H1 (cell line): ENCODE measurements at regions not wholly inside any gene's neighbourhood (a gene's known extent, or its start where the extent isn't known, plus 50 kb on each side); places are given as distances from the start of the nearest gene placed in this dataset.

Source experiments
- CTCF ChIA-PET: fragments of 300-600 bp; sonication (Branson Sonifier 250); formaldehyde crosslinking; loops from one replicate; lab custom pipeline; 2021; ENCODE audit not compliant: partially characterized antibody; lab: Charles Lee
- POLR2A ChIA-PET: fragments of 300-600 bp; sonication (Branson Sonifier 250); formaldehyde crosslinking; loops from one replicate; lab custom pipeline; 2021; ENCODE audit warnings: inconsistent platforms; ENCODE audit not compliant: partially characterized antibody; lab: Charles Lee
- DNase-seq, 2 experiments: peaks; one replicate each; pipeline versions ENCODE4 v3.0.0 to v3.0.0-alpha.2; 2010 to 2022; ENCODE audit warnings: low spot score in 2 of 2, low read depth in 1 of 2, mixed read lengths in 1 of 2
- FAIRE-seq: peaks from 2 replicates; lab custom pipeline; 2011; peaks lifted over from hg19 to GRCh38; lab: Jason Lieb, UNC
- H2AFZ ChIP-seq: 2 replicates; pipeline ENCODE4 v1.8.1; 2012; ENCODE audit warnings: low read length, inconsistent platforms
- H2AK5ac ChIP-seq: 2 replicates; pipeline ENCODE4 v1.6.1; 2013; ENCODE audit warnings: low read depth, low read length
- H2BK120ac ChIP-seq: replicated peaks from 2 replicates; pipeline ENCODE3; 2013; ENCODE audit warnings: low read depth, low read length, inconsistent platforms
- H2BK12ac ChIP-seq: 2 replicates; pipeline ENCODE4 v1.6.1; 2013; ENCODE audit warnings: low read depth, low read length
- H2BK15ac ChIP-seq: 2 replicates; pipeline ENCODE4 v1.6.1; 2013; ENCODE audit warnings: low read length
- H2BK20ac ChIP-seq: 2 replicates; pipeline ENCODE4 v1.6.1; 2013; ENCODE audit warnings: low read length
- H2BK5ac ChIP-seq: 2 replicates; pipeline ENCODE4 v1.6.1; 2013; ENCODE audit warnings: low read depth, low read length
- H3K14ac ChIP-seq: 2 replicates; pipeline ENCODE4 v1.6.1; 2013; ENCODE audit warnings: inconsistent platforms; ENCODE audit not compliant: insufficient read length
- H3K18ac ChIP-seq: 2 replicates; pipeline ENCODE4 v1.6.1; 2013; ENCODE audit warnings: low read length; ENCODE audit errors: extremely low read depth
- H3K23ac ChIP-seq: 2 replicates; pipeline ENCODE4 v1.6.1; 2013; ENCODE audit warnings: inconsistent platforms; ENCODE audit not compliant: insufficient read length
- H3K23me2 ChIP-seq: 2 replicates; pipeline ENCODE4 v1.6.1; 2013; ENCODE audit warnings: low read depth, low read length
- H3K27ac ChIP-seq: 2 replicates; pipeline ENCODE4 v1.6.1; 2011; ENCODE audit warnings: low read depth, low read length, inconsistent platforms
- H3K27me3 ChIP-seq, 4 experiments: replicated peaks in 1 of 4; 1 replicate in 1 of 4; 2 replicates in 3 of 4; pipeline versions ENCODE4 v1.6.1 to v1.8.1; 2011 to 2013; ENCODE audit warnings: low read length in 3 of 4, mild to moderate bottlenecking in 3 of 4, inconsistent platforms in 2 of 4, mixed read lengths in 2 of 4, moderate library complexity in 1 of 4; ENCODE audit not compliant: control insufficient read depth in 3 of 4, insufficient read depth in 3 of 4; ENCODE audit errors: extremely low read depth in 1 of 4
- H3K36me3 ChIP-seq, 4 experiments: 2 replicates each; pipeline versions ENCODE4 v1.6.1 to v1.8.1; 2011 to 2013; ENCODE audit warnings: mild to moderate bottlenecking in 4 of 4, low read length in 3 of 4, moderate library complexity in 2 of 4, control low read depth in 1 of 4, inconsistent platforms in 1 of 4; ENCODE audit not compliant: insufficient read depth in 4 of 4, control insufficient read depth in 2 of 4
- H3K4ac ChIP-seq: replicated peaks from 2 replicates; pipeline ENCODE3; 2013; ENCODE audit warnings: low read length, low read depth, mixed read lengths, inconsistent platforms; ENCODE audit not compliant: insufficient read length
- H3K4me1 ChIP-seq, 4 experiments: replicated peaks in 1 of 4; 1 replicate in 1 of 4; 2 replicates in 3 of 4; pipeline versions ENCODE4 v1.6.1 to v1.8.1; 2011 to 2013; ENCODE audit warnings: low read length in 3 of 4, inconsistent platforms in 2 of 4, mixed read lengths in 1 of 4; ENCODE audit not compliant: insufficient read depth in 4 of 4, control insufficient read depth in 3 of 4
- H3K4me2 ChIP-seq, 2 experiments: 2 replicates each; pipeline versions ENCODE4 v1.6.1 to v1.8.1; 2011 to 2013; ENCODE audit warnings: low read depth in 2 of 2, low read length in 2 of 2, control low read depth in 1 of 2, inconsistent platforms in 1 of 2, mild to moderate bottlenecking in 1 of 2; ENCODE audit not compliant: insufficient read depth in 1 of 2
- H3K4me3 ChIP-seq, 4 experiments: fragments of 200-600, 300-600 bp in 1 of 4; sonication (generic), shearing (Covaris generic), sonication (Bioruptor Twin) in 1 of 4; 2 replicates each; pipeline versions ENCODE4 v1.5.1 to v1.8.1; 2011 to 2016; ENCODE audit warnings: low read length in 4 of 4, low read depth in 3 of 4, control low read depth in 2 of 4, inconsistent platforms in 2 of 4, mild to moderate bottlenecking in 2 of 4, mixed read lengths in 1 of 4, moderate library complexity in 1 of 4; ENCODE audit not compliant: insufficient read depth in 2 of 4; ENCODE audit errors: extremely low read depth in 1 of 4
- H3K56ac ChIP-seq: replicated peaks from 2 replicates; pipeline ENCODE3; 2013; ENCODE audit warnings: low read depth, mild to moderate bottlenecking, mixed read lengths, low read length, inconsistent platforms; ENCODE audit not compliant: insufficient read length
- H3K79me1 ChIP-seq: 2 replicates; pipeline ENCODE4 v1.6.1; 2013; ENCODE audit warnings: low read depth, low read length, control low read depth
- H3K79me2 ChIP-seq, 2 experiments: 2 replicates each; pipeline versions ENCODE4 v1.6.1 to v1.8.1; 2012 to 2013; ENCODE audit warnings: low read length in 2 of 2, mild to moderate bottlenecking in 2 of 2, inconsistent platforms in 1 of 2; ENCODE audit not compliant: insufficient read depth in 2 of 2, control insufficient read depth in 1 of 2
- H3K9ac ChIP-seq, 4 experiments: replicated peaks in 1 of 4; 1 replicate in 1 of 4; 2 replicates in 3 of 4; pipeline versions ENCODE4 v1.6.1 to v1.8.1; 2011 to 2013; ENCODE audit warnings: low read depth in 3 of 4, low read length in 3 of 4, control low read depth in 2 of 4, mild to moderate bottlenecking in 2 of 4, moderate library complexity in 2 of 4, inconsistent platforms in 1 of 4; ENCODE audit errors: extremely low read depth in 1 of 4
- H3K9me3 ChIP-seq, 2 experiments: 2 replicates each; pipeline versions ENCODE4 v1.6.1 to v1.8.1; 2012 to 2013; ENCODE audit warnings: mild to moderate bottlenecking in 2 of 2, moderate library complexity in 2 of 2, control low read depth in 1 of 2, inconsistent platforms in 1 of 2, low read depth in 1 of 2, low read length in 1 of 2, mixed read lengths in 1 of 2; ENCODE audit not compliant: insufficient read depth in 2 of 2
- H4K20me1 ChIP-seq, 2 experiments: replicated peaks in 1 of 2; 2 replicates each; pipeline versions ENCODE3 to v1.8.1; 2011 to 2013; ENCODE audit warnings: inconsistent platforms in 2 of 2, low read length in 2 of 2, mild to moderate bottlenecking in 1 of 2; ENCODE audit not compliant: insufficient read depth in 2 of 2, control insufficient read depth in 1 of 2
- H4K5ac ChIP-seq: 2 replicates; pipeline ENCODE4 v1.6.1; 2013; ENCODE audit warnings: low read length, low read depth, mixed read lengths, inconsistent platforms; ENCODE audit not compliant: insufficient read length
- H4K8ac ChIP-seq: 2 replicates; pipeline ENCODE4 v1.8.0; 2013; ENCODE audit warnings: mild to moderate bottlenecking, moderate library complexity, low read length, inconsistent platforms; ENCODE audit not compliant: insufficient read depth; ENCODE audit errors: extremely low read depth
- H4K91ac ChIP-seq: replicated peaks from 2 replicates; pipeline ENCODE3; 2013; ENCODE audit warnings: low read length, mixed read lengths, inconsistent platforms; ENCODE audit not compliant: insufficient read length
- BACH1 ChIP-seq: IDR thresholded peaks from 2 replicates; pipeline ENCODE4 v1.6.1; 2012; ENCODE audit warnings: low read length, improper control_type of control experiment
- BRCA1 ChIP-seq: IDR thresholded peaks from 2 replicates; pipeline ENCODE4 v1.6.1; 2012; ENCODE audit warnings: low read depth, low read length, improper control_type of control experiment
- CEBPB ChIP-seq: IDR thresholded peaks from 2 replicates; pipeline ENCODE4 v1.6.1; 2012; ENCODE audit warnings: low read depth, low read length
- CHD2 ChIP-seq: IDR thresholded peaks from 2 replicates; pipeline ENCODE4 v1.6.1; 2012; ENCODE audit warnings: low read length, improper control_type of control experiment
- CREB1 ChIP-seq: IDR thresholded peaks from 2 replicates; pipeline ENCODE4 v1.6.1; 2012; ENCODE audit warnings: inconsistent platforms
- EP300 ChIP-seq, 2 experiments: IDR thresholded peaks; 1 replicate in 1 of 2; 2 replicates in 1 of 2; pipeline ENCODE4 v1.6.1; 2011 to 2012; ENCODE audit warnings: low read depth in 2 of 2, low read length in 2 of 2, mild to moderate bottlenecking in 2 of 2, borderline replicate concordance in 1 of 2, inconsistent platforms in 1 of 2, moderate library complexity in 1 of 2
- GABPA ChIP-seq: IDR thresholded peaks from 2 replicates; pipeline ENCODE4 v1.6.1; 2011; ENCODE audit warnings: mild to moderate bottlenecking, low read length, moderate library complexity, borderline replicate concordance; ENCODE audit not compliant: insufficient read depth
- GTF2F1 ChIP-seq: IDR thresholded peaks from 2 replicates; pipeline ENCODE4 v1.6.1; 2012; ENCODE audit warnings: low read depth, low read length, improper control_type of control experiment, borderline replicate concordance
- JUN ChIP-seq: IDR thresholded peaks from 2 replicates; pipeline ENCODE4 v1.6.1; 2011; ENCODE audit warnings: low read depth, mild to moderate bottlenecking, improper control_type of control experiment, low read length
- KDM1A ChIP-seq: fragments of 200-600, 300-600 bp; sonication (generic); IDR thresholded peaks from 2 replicates; pipeline ENCODE4 v1.7.1; 2016; ENCODE audit warnings: mild to moderate bottlenecking, low read length, borderline replicate concordance
- SAP30 ChIP-seq: fragments of 300-600 bp; sonication (generic); IDR thresholded peaks from 2 replicates; pipeline ENCODE4 v1.7.1; 2012; ENCODE audit warnings: low read length, moderate library complexity, mild to moderate bottlenecking, inconsistent platforms; ENCODE audit not compliant: insufficient read depth, insufficient replicate concordance
- SIX5 ChIP-seq: IDR thresholded peaks from 2 replicates; pipeline ENCODE4 v1.6.1; 2011; ENCODE audit warnings: mild to moderate bottlenecking, low read depth, low read length
- SP2 ChIP-seq: IDR thresholded peaks from 2 replicates; pipeline ENCODE4 v1.6.1; 2012; ENCODE audit warnings: mild to moderate bottlenecking, low read length, inconsistent platforms
- TAF7 ChIP-seq: optimal IDR thresholded peaks from 2 replicates; pipeline ENCODE3; 2011; ENCODE audit warnings: low read depth, mild to moderate bottlenecking, inconsistent platforms, low read length, moderate library complexity, borderline replicate concordance
- TBP ChIP-seq: IDR thresholded peaks from 2 replicates; pipeline ENCODE4 v1.6.1; 2011; ENCODE audit warnings: low read depth, low read length, improper control_type of control experiment
- TCF12 ChIP-seq: IDR thresholded peaks from 2 replicates; pipeline ENCODE4 v1.6.1; 2011; ENCODE audit warnings: low read depth, mild to moderate bottlenecking, low read length
- WGBS, 2 experiments: shearing (Covaris generic) in 1 of 2; methylation state at CpG; one replicate each; pipeline versions ENCODE4 v1.1.6 to v1.1.7; 2013 to 2015; ENCODE audit warnings: low lambda C conversion rate in 2 of 2, mixed read lengths in 2 of 2, inconsistent platforms in 1 of 2, low coverage in 1 of 2, missing lambda C conversion rate in 1 of 2; ENCODE audit not compliant: insufficient replicate concordance in 2 of 2, insufficient coverage in 1 of 2, insufficient read length in 1 of 2; ENCODE audit errors: extremely low coverage in 1 of 2, missing lambda C conversion rate in 1 of 2; 5-methylcytosine and 5-hydroxymethylcytosine counted together

DNA sequence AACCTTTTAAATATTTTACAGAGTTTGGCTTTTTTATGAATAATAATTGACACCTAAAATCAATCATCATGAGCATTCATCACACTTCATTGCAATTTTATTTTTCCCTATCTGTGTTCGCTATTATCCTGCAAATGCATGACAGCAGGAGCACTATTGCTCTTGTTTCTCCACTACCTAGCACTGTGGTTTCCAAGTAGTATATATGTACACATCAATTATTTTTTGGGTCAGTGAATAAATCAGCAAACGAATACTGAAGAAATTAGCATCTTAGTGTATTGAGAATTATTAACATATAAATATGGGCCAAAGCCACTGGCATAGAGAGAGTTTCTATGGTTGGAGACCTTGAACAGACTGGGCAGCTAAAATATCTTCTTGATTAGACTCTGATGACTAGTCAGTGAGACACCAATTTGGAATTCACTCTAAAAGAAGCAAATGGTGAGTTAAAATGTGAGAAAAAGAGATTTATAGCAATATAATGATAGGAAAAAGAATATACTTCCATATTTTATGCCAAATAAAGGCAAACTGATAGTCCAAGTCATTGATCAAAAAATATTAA, 731.1 kb upstream of the LUZP2 start:
- WGBS, 2 experiments: 90% methylated on average over 2 of the region's 2 CpGs; no CpG with 5 or more reads in 1 of the 2 experiments
- no peak for DNase-seq
- TF ChIP-seq TBP (no peak), BRCA1 (no peak), JUN (no peak), KDM1A (no peak), BACH1 (no peak), SP2 (no peak), TAF7 (no peak), GABPA (no peak), CEBPB (no peak), CREB1 (no peak), SAP30 (no peak), CHD2 (no peak), TCF12 (no peak), SIX5 (no peak), GTF2F1 (no peak), EP300 (IDR thresholded peaks at IDR 0.05; ENCODE audit: borderline replicate concordance in 1 of 2, low read depth in 2 of 2, low read length in 2 of 2) (no peak)

More for the DNA sequence above, 731.1 kb upstream of the LUZP2 start:
- Histone ChIP-seq H3K27me3 (no peaks in the 10 kb centered on the region), H3K79me2 (no peaks in the 10 kb centered on the region), H2BK12ac (no peak overlapping the region), H3K9ac (no peak overlapping the region), H2BK20ac (no peak overlapping the region), H2AFZ (no peak overlapping the region), H3K14ac (no peak overlapping the region), H4K5ac (no peak overlapping the region), H4K91ac (no peak overlapping the region), H3K23ac (no peak overlapping the region), H2BK15ac (no peak overlapping the region), H3K36me3 (peaks cover 0 to 5% (median 0%) of the 10 kb centered on the region in 4 experiments; a peak in 2 of 8 replicates), H3K9me3 (peaks cover 26 to 41% of the 10 kb centered on the region in 2 experiments), H3K56ac (no peak overlapping the region), H3K4me3 (no peak overlapping the region), H3K4me2 (no peak overlapping the region), H3K18ac (no peak overlapping the region), H3K23me2 (no peaks in the 10 kb centered on the region), H4K8ac (no peak overlapping the region), H2BK120ac (no peak overlapping the region), H2AK5ac (no peak overlapping the region), H3K4me1 (no peaks in the 10 kb centered on the region), H3K4ac (no peak overlapping the region), H4K20me1 (no peaks in the 10 kb centered on the region), H2BK5ac (no peak overlapping the region), H3K79me1 (no peaks in the 10 kb centered on the region), H3K27ac (no peak overlapping the region)
- POLR2A ChIA-PET: no interaction called here
- no peak for FAIRE-seq
- CTCF ChIA-PET: no interaction called here
